CD14-positive monocyte (primary cell): ENCODE measurements at regions not wholly inside any gene's neighbourhood (a gene's known extent, or its start where the extent isn't known, plus 50 kb on each side); places are given as distances from the start of the nearest gene placed in this dataset.

Experiments
- DNase-seq, 3 donors: peaks; one replicate each; pipeline ENCODE4 v3.0.0-alpha.2; 2011 to 2022
- H2AFZ ChIP-seq: 2 replicates; pipeline ENCODE4 v1.6.0; 2012; ENCODE audit warnings: mild to moderate bottlenecking, low read depth, low read length, inconsistent platforms; ENCODE audit not compliant: insufficient read depth, poor library complexity, severe bottlenecking
- H3K27ac ChIP-seq, 2 donors: 1 replicate in 1 of 2; 2 replicates in 1 of 2; pipeline ENCODE4 v1.5.1; 2012 to 2013; ENCODE audit warnings: low read length in 2 of 2, control low read depth in 1 of 2, inconsistent platforms in 1 of 2, low read depth in 1 of 2, mild to moderate bottlenecking in 1 of 2
- H3K27me3 ChIP-seq, 2 donors: one replicate each; pipeline versions ENCODE4 v1.6.0 to v1.6.1; 2011 to 2013; ENCODE audit warnings: low read length in 2 of 2; ENCODE audit not compliant: control insufficient read depth in 2 of 2, insufficient read depth in 2 of 2
- H3K36me3 ChIP-seq, 2 donors: replicated peaks in 1 of 2; 1 replicate in 1 of 2; 2 replicates in 1 of 2; pipeline versions ENCODE4 v1.5.1 to v1.6.1; 2012 to 2013; ENCODE audit warnings: low read length in 2 of 2, control low read depth in 1 of 2, inconsistent platforms in 1 of 2, mild to moderate bottlenecking in 1 of 2; ENCODE audit not compliant: insufficient read depth in 2 of 2, control insufficient read depth in 1 of 2
- H3K4me1 ChIP-seq, 2 donors: 1 replicate in 1 of 2; 2 replicates in 1 of 2; pipeline versions ENCODE4 v1.5.1 to v1.6.1; 2012 to 2013; ENCODE audit warnings: low read length in 2 of 2, control low read depth in 1 of 2, inconsistent platforms in 1 of 2, mild to moderate bottlenecking in 1 of 2, moderate library complexity in 1 of 2; ENCODE audit not compliant: insufficient read depth in 2 of 2, control insufficient read depth in 1 of 2
- H3K4me2 ChIP-seq: replicated peaks from 2 replicates; pipeline ENCODE3; 2012; ENCODE audit warnings: low read length, moderate library complexity, mild to moderate bottlenecking; ENCODE audit not compliant: poor library complexity, severe bottlenecking; ENCODE audit errors: extremely low read depth
- H3K4me3 ChIP-seq, 3 experiments: fragments of 200-600 bp in 1 of 3; sonication (generic) in 1 of 3; replicated peaks in 1 of 3; 1 replicate in 2 of 3; 2 replicates in 1 of 3; pipeline ENCODE4 v1.5.1; 2011 to 2013; ENCODE audit warnings: low read length in 3 of 3, mild to moderate bottlenecking in 3 of 3, control low read depth in 2 of 3, low read depth in 2 of 3, inconsistent platforms in 1 of 3, moderate library complexity in 1 of 3
- H3K79me2 ChIP-seq: 2 replicates; pipeline ENCODE4 v1.6.0; 2012; ENCODE audit warnings: mild to moderate bottlenecking, control low read depth, inconsistent platforms, low read length, moderate library complexity; ENCODE audit not compliant: insufficient read depth
- H3K9ac ChIP-seq: 2 replicates; pipeline ENCODE4 v1.6.0; 2017; ENCODE audit warnings: low read length, mild to moderate bottlenecking; ENCODE audit not compliant: insufficient read depth, poor library complexity, severe bottlenecking
- H3K9me3 ChIP-seq, 2 donors: replicated peaks in 1 of 2; 1 replicate in 1 of 2; 2 replicates in 1 of 2; pipeline versions ENCODE4 v1.5.1 to v1.6.1; 2012 to 2013; ENCODE audit warnings: low read length in 2 of 2, control low read depth in 1 of 2; ENCODE audit not compliant: control insufficient read depth in 1 of 2, insufficient read depth in 1 of 2
- H4K20me1 ChIP-seq: 2 replicates; pipeline ENCODE4 v1.6.0; 2012; ENCODE audit warnings: mild to moderate bottlenecking, low read length, control low read depth, moderate library complexity; ENCODE audit not compliant: insufficient read depth
- H3K27ac Mint-ChIP-seq, 7 donors: one replicate each; pipeline ENCODE4 v1.8.0; 2020; ENCODE audit warnings: mild to moderate bottlenecking in 7 of 7, mixed read lengths in 7 of 7, moderate library complexity in 6 of 7, inconsistent platforms in 2 of 7
- H3K27me3 Mint-ChIP-seq, 3 donors: one replicate each; pipeline ENCODE4 v1.8.0; 2021 to 2022; ENCODE audit warnings: low read depth in 3 of 3, mild to moderate bottlenecking in 3 of 3, mixed read lengths in 3 of 3, moderate library complexity in 3 of 3, inconsistent platforms in 1 of 3
- H3K36me3 Mint-ChIP-seq, 2 donors: one replicate each; pipeline ENCODE4 v1.8.0; 2020; ENCODE audit warnings: mixed read lengths in 2 of 2, inconsistent platforms in 1 of 2, mild to moderate bottlenecking in 1 of 2
- H3K4me1 Mint-ChIP-seq: one replicate; pipeline ENCODE4 v1.8.0; 2020; ENCODE audit warnings: mild to moderate bottlenecking, mixed read lengths
- H3K4me3 Mint-ChIP-seq, 2 donors: one replicate each; pipeline ENCODE4 v1.8.0; 2020; ENCODE audit warnings: mild to moderate bottlenecking in 2 of 2, mixed read lengths in 2 of 2, moderate library complexity in 1 of 2
- H3K9me3 Mint-ChIP-seq, 7 donors: one replicate each; pipeline ENCODE4 v1.8.0; 2020 to 2022; ENCODE audit warnings: mixed read lengths in 7 of 7, mild to moderate bottlenecking in 6 of 7, moderate library complexity in 6 of 7, inconsistent platforms in 2 of 7
- CTCF ChIP-seq: fragments of 200-600 bp; IDR thresholded peaks from one replicate; pipeline ENCODE4 v1.8.0; 2022; ENCODE audit warnings: antibody characterized with exemption, mild to moderate bottlenecking
- WGBS: methylation state at CpG from one replicate; pipeline ENCODE4 v1.1.5; 2013; ENCODE audit warnings: missing lambda C conversion rate; ENCODE audit not compliant: insufficient coverage; 5-methylcytosine and 5-hydroxymethylcytosine counted together
- intact Hi-C, 2 donors: fragments of 100-400 bp; cut with micrococcal nuclease; formaldehyde crosslinking; loops; one replicate each; pipeline versions ENCODE4 v1.15.0 to v1.15.1; 2023

GRCh38 chr13:19067767-19068166 is 113.9 kb downstream of the TUBA3C start:
- intact Hi-C loops, result no loop called here
- WGBS, result no CpG with 5 or more reads among the region's 2 CpGs
- H3K36me3 Mint-ChIP-seq, result no peaks in the 10 kb centered on the region
- H4K20me1 ChIP-seq, result no peaks in the 10 kb centered on the region
- H3K27me3 ChIP-seq, result no peaks in the 10 kb centered on the region
- no peak overlapping the region for H3K27ac ChIP-seq
- no peak for DNase-seq
- H3K4me3 ChIP-seq, result no peak overlapping the region
- no peak for TF ChIP-seq CTCF
- H3K4me2 ChIP-seq, result no peak overlapping the region
- H3K36me3 ChIP-seq, result no peaks in the 10 kb centered on the region
- H3K27ac Mint-ChIP-seq, result no peak overlapping the region
- H3K4me1 Mint-ChIP-seq, result no peaks in the 10 kb centered on the region
- no peak overlapping the region for H2AFZ ChIP-seq
- H3K9ac ChIP-seq, result no peak overlapping the region
- H3K9me3 ChIP-seq, result peaks cover 49 to 63% of the 10 kb centered on the region in 2 donors
- H3K4me3 Mint-ChIP-seq, result no peak overlapping the region
- peaks cover 0 to 1% (median 1%) of the 10 kb centered on the region in 3 donors for H3K27me3 Mint-ChIP-seq
- peaks cover 13 to 42% (median 21%) of the 10 kb centered on the region in 7 donors for H3K9me3 Mint-ChIP-seq
- H3K4me1 ChIP-seq, result no peaks in the 10 kb centered on the region
- H3K79me2 ChIP-seq, result no peaks in the 10 kb centered on the region

GRCh38 chr13:19062801-19063200 is 118.8 kb downstream of the TUBA3C start:
- Histone ChIP-seq H3K27me3 (no peaks in the 10 kb centered on the region), H2AFZ (no peak overlapping the region), H3K9ac (no peak overlapping the region), H3K27ac (no peak overlapping the region), H3K79me2 (no peaks in the 10 kb centered on the region), H3K36me3 (no peaks in the 10 kb centered on the region), H3K4me3 (no peak overlapping the region), H3K9me3 (peaks cover 66 to 67% of the 10 kb centered on the region in 2 donors), H3K4me1 (no peaks in the 10 kb centered on the region), H3K4me2 (no peak overlapping the region), H4K20me1 (no peaks in the 10 kb centered on the region)
- 67% methylated on average over 3 of the region's 4 CpGs for WGBS
- no peak overlapping the region for H3K4me3 Mint-ChIP-seq
- H3K36me3 Mint-ChIP-seq, result no peaks in the 10 kb centered on the region
- intact Hi-C loops, result no loop called here
- H3K9me3 Mint-ChIP-seq, result peaks cover 21 to 66% (median 47%) of the 10 kb centered on the region in 7 donors
- peaks cover 0 to 1% (median 1%) of the 10 kb centered on the region in 3 donors for H3K27me3 Mint-ChIP-seq
- DNase-seq, result no peak
- TF ChIP-seq CTCF, result no peak
- no peaks in the 10 kb centered on the region for H3K4me1 Mint-ChIP-seq
- H3K27ac Mint-ChIP-seq, result no peak overlapping the region
